H1 (cell line): ENCODE measurements at regions not wholly inside any gene's neighbourhood (a gene's known extent, or its start where the extent isn't known, plus 50 kb on each side); places are given as distances from the start of the nearest gene placed in this dataset.
A peak's percentile ranks its signal among the peaks of the same experiment; 100 is the strongest.

ENCODE experiments used
- CTCF ChIA-PET: fragments of 300-600 bp; sonication (Branson Sonifier 250); formaldehyde crosslinking; loops from one replicate; lab custom pipeline; 2021; ENCODE audit not compliant: partially characterized antibody; lab: Charles Lee
- POLR2A ChIA-PET: fragments of 300-600 bp; sonication (Branson Sonifier 250); formaldehyde crosslinking; loops from one replicate; lab custom pipeline; 2021; ENCODE audit warnings: inconsistent platforms; ENCODE audit not compliant: partially characterized antibody; lab: Charles Lee
- DNase-seq, 2 experiments: peaks; one replicate each; pipeline versions ENCODE4 v3.0.0 to v3.0.0-alpha.2; 2010 to 2022; ENCODE audit warnings: low spot score in 2 of 2, low read depth in 1 of 2, mixed read lengths in 1 of 2
- FAIRE-seq: peaks from 2 replicates; lab custom pipeline; 2011; peaks lifted over from hg19 to GRCh38; lab: Jason Lieb, UNC
- H2AFZ ChIP-seq: 2 replicates; pipeline ENCODE4 v1.8.1; 2012; ENCODE audit warnings: low read length, inconsistent platforms
- H2AK5ac ChIP-seq: 2 replicates; pipeline ENCODE4 v1.6.1; 2013; ENCODE audit warnings: low read depth, low read length
- H2BK120ac ChIP-seq: replicated peaks from 2 replicates; pipeline ENCODE3; 2013; ENCODE audit warnings: low read depth, low read length, inconsistent platforms
- H2BK12ac ChIP-seq: 2 replicates; pipeline ENCODE4 v1.6.1; 2013; ENCODE audit warnings: low read depth, low read length
- H2BK15ac ChIP-seq: 2 replicates; pipeline ENCODE4 v1.6.1; 2013; ENCODE audit warnings: low read length
- H2BK20ac ChIP-seq: 2 replicates; pipeline ENCODE4 v1.6.1; 2013; ENCODE audit warnings: low read length
- H2BK5ac ChIP-seq: 2 replicates; pipeline ENCODE4 v1.6.1; 2013; ENCODE audit warnings: low read depth, low read length
- H3K14ac ChIP-seq: 2 replicates; pipeline ENCODE4 v1.6.1; 2013; ENCODE audit warnings: inconsistent platforms; ENCODE audit not compliant: insufficient read length
- H3K18ac ChIP-seq: 2 replicates; pipeline ENCODE4 v1.6.1; 2013; ENCODE audit warnings: low read length; ENCODE audit errors: extremely low read depth
- H3K23ac ChIP-seq: 2 replicates; pipeline ENCODE4 v1.6.1; 2013; ENCODE audit warnings: inconsistent platforms; ENCODE audit not compliant: insufficient read length
- H3K23me2 ChIP-seq: 2 replicates; pipeline ENCODE4 v1.6.1; 2013; ENCODE audit warnings: low read depth, low read length
- H3K27ac ChIP-seq: 2 replicates; pipeline ENCODE4 v1.6.1; 2011; ENCODE audit warnings: low read depth, low read length, inconsistent platforms
- H3K27me3 ChIP-seq, 4 experiments: replicated peaks in 1 of 4; 1 replicate in 1 of 4; 2 replicates in 3 of 4; pipeline versions ENCODE4 v1.6.1 to v1.8.1; 2011 to 2013; ENCODE audit warnings: low read length in 3 of 4, mild to moderate bottlenecking in 3 of 4, inconsistent platforms in 2 of 4, mixed read lengths in 2 of 4, moderate library complexity in 1 of 4; ENCODE audit not compliant: control insufficient read depth in 3 of 4, insufficient read depth in 3 of 4; ENCODE audit errors: extremely low read depth in 1 of 4
- H3K36me3 ChIP-seq, 4 experiments: 2 replicates each; pipeline versions ENCODE4 v1.6.1 to v1.8.1; 2011 to 2013; ENCODE audit warnings: mild to moderate bottlenecking in 4 of 4, low read length in 3 of 4, moderate library complexity in 2 of 4, control low read depth in 1 of 4, inconsistent platforms in 1 of 4; ENCODE audit not compliant: insufficient read depth in 4 of 4, control insufficient read depth in 2 of 4
- H3K4ac ChIP-seq: replicated peaks from 2 replicates; pipeline ENCODE3; 2013; ENCODE audit warnings: low read length, low read depth, mixed read lengths, inconsistent platforms; ENCODE audit not compliant: insufficient read length
- H3K4me1 ChIP-seq, 4 experiments: replicated peaks in 1 of 4; 1 replicate in 1 of 4; 2 replicates in 3 of 4; pipeline versions ENCODE4 v1.6.1 to v1.8.1; 2011 to 2013; ENCODE audit warnings: low read length in 3 of 4, inconsistent platforms in 2 of 4, mixed read lengths in 1 of 4; ENCODE audit not compliant: insufficient read depth in 4 of 4, control insufficient read depth in 3 of 4
- H3K4me2 ChIP-seq, 2 experiments: 2 replicates each; pipeline versions ENCODE4 v1.6.1 to v1.8.1; 2011 to 2013; ENCODE audit warnings: low read depth in 2 of 2, low read length in 2 of 2, control low read depth in 1 of 2, inconsistent platforms in 1 of 2, mild to moderate bottlenecking in 1 of 2; ENCODE audit not compliant: insufficient read depth in 1 of 2
- H3K4me3 ChIP-seq, 4 experiments: fragments of 200-600, 300-600 bp in 1 of 4; sonication (generic), shearing (Covaris generic), sonication (Bioruptor Twin) in 1 of 4; 2 replicates each; pipeline versions ENCODE4 v1.5.1 to v1.8.1; 2011 to 2016; ENCODE audit warnings: low read length in 4 of 4, low read depth in 3 of 4, control low read depth in 2 of 4, inconsistent platforms in 2 of 4, mild to moderate bottlenecking in 2 of 4, mixed read lengths in 1 of 4, moderate library complexity in 1 of 4; ENCODE audit not compliant: insufficient read depth in 2 of 4; ENCODE audit errors: extremely low read depth in 1 of 4
- H3K56ac ChIP-seq: replicated peaks from 2 replicates; pipeline ENCODE3; 2013; ENCODE audit warnings: low read depth, mild to moderate bottlenecking, mixed read lengths, low read length, inconsistent platforms; ENCODE audit not compliant: insufficient read length
- H3K79me1 ChIP-seq: 2 replicates; pipeline ENCODE4 v1.6.1; 2013; ENCODE audit warnings: low read depth, low read length, control low read depth
- H3K79me2 ChIP-seq, 2 experiments: 2 replicates each; pipeline versions ENCODE4 v1.6.1 to v1.8.1; 2012 to 2013; ENCODE audit warnings: low read length in 2 of 2, mild to moderate bottlenecking in 2 of 2, inconsistent platforms in 1 of 2; ENCODE audit not compliant: insufficient read depth in 2 of 2, control insufficient read depth in 1 of 2
- H3K9ac ChIP-seq, 4 experiments: replicated peaks in 1 of 4; 1 replicate in 1 of 4; 2 replicates in 3 of 4; pipeline versions ENCODE4 v1.6.1 to v1.8.1; 2011 to 2013; ENCODE audit warnings: low read depth in 3 of 4, low read length in 3 of 4, control low read depth in 2 of 4, mild to moderate bottlenecking in 2 of 4, moderate library complexity in 2 of 4, inconsistent platforms in 1 of 4; ENCODE audit errors: extremely low read depth in 1 of 4
- H3K9me3 ChIP-seq, 2 experiments: 2 replicates each; pipeline versions ENCODE4 v1.6.1 to v1.8.1; 2012 to 2013; ENCODE audit warnings: mild to moderate bottlenecking in 2 of 2, moderate library complexity in 2 of 2, control low read depth in 1 of 2, inconsistent platforms in 1 of 2, low read depth in 1 of 2, low read length in 1 of 2, mixed read lengths in 1 of 2; ENCODE audit not compliant: insufficient read depth in 2 of 2
- H4K20me1 ChIP-seq, 2 experiments: replicated peaks in 1 of 2; 2 replicates each; pipeline versions ENCODE3 to v1.8.1; 2011 to 2013; ENCODE audit warnings: inconsistent platforms in 2 of 2, low read length in 2 of 2, mild to moderate bottlenecking in 1 of 2; ENCODE audit not compliant: insufficient read depth in 2 of 2, control insufficient read depth in 1 of 2
- H4K5ac ChIP-seq: 2 replicates; pipeline ENCODE4 v1.6.1; 2013; ENCODE audit warnings: low read length, low read depth, mixed read lengths, inconsistent platforms; ENCODE audit not compliant: insufficient read length
- H4K8ac ChIP-seq: 2 replicates; pipeline ENCODE4 v1.8.0; 2013; ENCODE audit warnings: mild to moderate bottlenecking, moderate library complexity, low read length, inconsistent platforms; ENCODE audit not compliant: insufficient read depth; ENCODE audit errors: extremely low read depth
- H4K91ac ChIP-seq: replicated peaks from 2 replicates; pipeline ENCODE3; 2013; ENCODE audit warnings: low read length, mixed read lengths, inconsistent platforms; ENCODE audit not compliant: insufficient read length
- CBX5 ChIP-seq: fragments of 300-800, 300-1000 bp; sonication (generic); IDR thresholded peaks from 2 replicates; pipeline ENCODE4 v1.7.1; 2016; ENCODE audit warnings: antibody characterized with exemption, low read length, low read depth
- WGBS, 2 experiments: shearing (Covaris generic) in 1 of 2; methylation state at CpG; one replicate each; pipeline versions ENCODE4 v1.1.6 to v1.1.7; 2013 to 2015; ENCODE audit warnings: low lambda C conversion rate in 2 of 2, mixed read lengths in 2 of 2, inconsistent platforms in 1 of 2, low coverage in 1 of 2, missing lambda C conversion rate in 1 of 2; ENCODE audit not compliant: insufficient replicate concordance in 2 of 2, insufficient coverage in 1 of 2, insufficient read length in 1 of 2; ENCODE audit errors: extremely low coverage in 1 of 2, missing lambda C conversion rate in 1 of 2; 5-methylcytosine and 5-hydroxymethylcytosine counted together

DNA sequence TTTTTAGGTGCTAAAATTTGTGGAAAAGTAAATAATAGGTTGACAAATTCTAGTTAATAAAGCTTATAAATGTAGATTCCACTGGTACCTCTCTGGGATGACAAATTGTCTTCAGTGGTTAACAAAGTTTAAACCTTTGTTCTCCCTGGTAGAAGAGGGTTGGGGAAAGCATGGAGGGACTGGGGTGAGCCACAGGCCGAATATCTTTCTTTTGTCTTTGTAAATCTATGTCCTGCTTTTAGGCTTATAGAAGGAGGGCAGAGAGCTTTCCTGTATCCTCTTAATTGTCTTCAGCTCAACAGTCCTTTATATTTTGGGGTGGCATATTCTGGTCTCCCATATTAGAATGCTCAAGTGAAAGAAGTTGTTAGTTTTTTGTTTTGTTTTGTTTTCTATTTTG, 142.2 kb upstream of the CNOT2 start:
- Histone ChIP-seq H2AK5ac (no peak overlapping the region), H4K91ac (no peak overlapping the region), H4K5ac (no peak overlapping the region), H3K27me3 (no peaks in the 10 kb centered on the region), H3K18ac (no peak overlapping the region), H2BK12ac (no peak overlapping the region), H4K20me1 (no peaks in the 10 kb centered on the region), H3K4me1 (peaks cover 0 to 8% (median 0%) of the 10 kb centered on the region in 4 experiments; a peak in 1 of 7 replicates), H4K8ac (no peak overlapping the region), H3K36me3 (no peaks in the 10 kb centered on the region), H3K4ac (no peak overlapping the region), H3K23me2 (no peaks in the 10 kb centered on the region), H3K9ac (no peak overlapping the region), H2AFZ (0 out of 2 replicates have a peak overlapping the region, but pooled peaks have one; percentile 0), H3K79me2 (no peaks in the 10 kb centered on the region), H3K79me1 (no peaks in the 10 kb centered on the region), H3K14ac (no peak overlapping the region), H2BK120ac (no peak overlapping the region), H3K4me2 (no peak overlapping the region), H2BK15ac (no peak overlapping the region), H3K23ac (no peak overlapping the region), H3K9me3 (no peaks in the 10 kb centered on the region), H2BK5ac (no peak overlapping the region), H3K4me3 (no peak overlapping the region), H3K27ac (no peak overlapping the region), H3K56ac (no peak overlapping the region), H2BK20ac (no peak overlapping the region)
- WGBS, 2 experiments, result 56% methylated on average over 1 of the region's 1 CpG; no CpG with 5 or more reads in 1 of the 2 experiments
- ChIA-PET POLR2A (no interaction called here), CTCF (interaction anchor here (0.6 to 1.5 kb wide), 4 partner anchors 10 to 221 kb away, joined by 3 to 5 read pairs (median 4); no protein-coding TSS in a partner anchor)
- FAIRE-seq, result no peak
- no peak for DNase-seq
- no peak for TF ChIP-seq CBX5
